Germinal center (tissue), 1 donor: ENCODE measurements at regions not wholly inside any gene's neighbourhood (a gene's known extent, or its start where the extent isn't known, plus 50 kb on each side); places are given as distances from the start of the nearest gene placed in this dataset.
"Not testable (repeated sequence)": the region's sequence is repeated elsewhere in the genome, so short reads cannot be mapped to it uniquely, and the experiment has no call there.

Experiments used
- DNase-seq: peaks from one replicate; pipeline ENCODE4 v3.0.0; 2012; ENCODE audit warnings: mixed read lengths, low spot score

DNA sequence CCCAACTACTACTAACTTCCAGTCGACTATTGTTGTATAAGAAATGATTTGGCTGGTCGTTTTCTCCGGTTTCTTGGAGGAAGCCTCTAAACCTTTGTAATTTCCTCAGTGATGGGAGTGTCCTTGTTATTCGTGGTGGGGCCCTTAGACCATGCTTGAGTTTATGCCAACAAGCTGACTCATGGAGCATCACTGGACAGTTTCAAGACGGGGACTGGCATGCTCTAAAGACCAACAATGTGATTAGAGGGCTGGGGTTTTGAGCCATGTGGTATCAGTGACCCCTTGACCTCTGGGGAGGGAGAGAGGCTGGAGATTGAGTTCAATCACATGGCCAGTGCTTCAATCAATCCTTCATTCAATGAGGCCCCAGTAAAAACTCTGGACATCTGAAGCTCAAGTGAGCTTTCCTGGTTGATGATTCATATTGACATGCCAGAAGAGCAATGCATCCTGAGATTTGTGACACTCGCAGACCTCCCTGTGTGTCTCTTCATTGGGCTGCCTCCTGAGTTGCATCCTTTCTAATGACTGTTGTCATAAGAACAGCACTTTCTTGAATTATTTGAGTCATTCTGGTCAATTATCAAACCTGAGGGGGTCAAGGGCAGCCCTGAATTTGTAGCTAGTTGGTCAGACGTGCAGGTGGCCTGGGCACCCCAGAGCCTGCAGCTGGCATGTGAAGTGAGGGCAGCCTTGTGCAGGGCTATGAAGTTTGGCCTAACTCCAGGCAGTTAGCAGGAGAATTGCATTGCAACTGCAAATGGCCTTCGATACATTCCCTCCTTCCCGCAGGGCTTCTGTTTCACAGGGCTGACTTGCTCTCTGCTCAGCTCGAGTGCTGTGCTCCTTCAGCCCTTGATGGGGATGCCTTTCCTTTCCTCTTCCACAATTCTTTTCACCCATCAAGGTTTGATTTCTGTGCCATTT is 246.5 kb downstream of the FGF9 start:
- DNase-seq = no peak

DNA sequence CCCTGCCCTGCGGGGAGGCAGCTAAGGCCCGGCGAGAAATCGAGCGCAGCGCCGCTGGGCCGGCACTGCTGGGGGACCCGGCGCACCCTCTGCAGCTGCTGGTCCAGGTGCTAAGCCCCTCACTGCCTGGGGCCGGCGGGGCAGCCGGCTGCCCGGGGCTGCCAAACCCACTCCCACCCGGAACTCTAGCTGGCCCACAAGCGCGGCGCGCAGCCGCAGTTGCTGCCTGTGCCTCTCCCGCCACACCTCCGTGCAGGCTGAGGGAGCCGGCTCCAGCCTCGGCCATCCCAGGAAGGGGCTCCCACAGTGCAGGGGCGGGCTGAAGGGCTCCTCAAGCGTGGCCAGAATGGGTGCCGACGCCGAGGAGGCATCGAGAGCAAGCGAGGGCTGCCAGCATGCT is 249.9 kb downstream of the FGF9 start:
- DNase-seq = not testable (repeated sequence)

- no peak for DNase-seq
These were observed 254.1 kb downstream of the FGF9 start for GRCh38 chr13:21924958-21925357.

- DNase-seq = no peak
These were observed 254.8 kb downstream of the FGF9 start for GRCh38 chr13:21925720-21926119.

GRCh38 chr13:21929400-21929799 is 258.5 kb downstream of the FGF9 start:
- no peak for DNase-seq

- DNase-seq = no peak
These were observed 259.7 kb downstream of the FGF9 start for GRCh38 chr13:21930536-21930935.

GRCh38 chr13:21932578-21932977 is 261.7 kb downstream of the FGF9 start:
- DNase-seq = no peak

- no peak for DNase-seq
These were observed 262.1 kb downstream of the FGF9 start for GRCh38 chr13:21932996-21933395.

DNA sequence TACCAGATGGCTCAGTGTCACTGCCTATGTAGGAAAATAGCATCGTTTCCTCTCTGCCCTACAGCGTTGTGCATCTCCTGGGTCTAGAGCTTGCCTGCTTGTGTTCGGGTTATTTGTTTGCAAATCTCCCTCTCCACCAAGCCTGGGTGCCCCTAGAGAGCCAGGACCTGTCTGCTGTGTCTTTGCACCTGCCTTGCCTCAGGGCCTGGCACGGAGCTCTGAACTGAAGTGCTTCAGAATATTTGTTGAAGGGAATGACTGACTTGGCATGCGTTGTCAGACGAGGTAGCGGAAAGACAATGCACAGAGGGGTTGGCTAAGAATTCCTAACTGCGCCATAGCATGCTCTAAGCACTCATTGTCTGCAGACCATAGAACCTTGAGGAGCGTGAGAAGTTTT is 263.4 kb downstream of the FGF9 start:
- no peak for DNase-seq

DNA sequence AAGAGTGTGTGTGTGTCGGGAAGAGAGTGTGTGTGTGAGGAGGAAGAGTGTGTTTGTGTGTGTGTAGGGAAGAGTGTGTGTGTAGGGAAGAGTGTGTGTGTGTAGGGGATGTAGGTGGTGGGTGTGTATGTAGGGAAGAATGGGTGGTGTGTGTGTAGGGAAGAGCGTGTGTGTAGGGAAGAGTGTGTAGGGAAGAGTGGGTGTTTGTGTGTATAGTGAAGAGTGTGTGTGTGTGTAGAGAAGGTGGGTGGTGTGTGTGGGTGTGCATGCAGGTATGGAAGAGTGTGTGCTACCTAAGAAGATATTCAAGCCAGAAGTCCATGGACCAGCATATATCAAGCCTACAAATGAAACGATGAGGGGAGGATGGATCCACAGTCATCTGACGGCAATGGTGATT is 265.8 kb downstream of the FGF9 start:
- no peak for DNase-seq

- DNase-seq = no peak
These were observed 267.3 kb downstream of the FGF9 start for GRCh38 chr13:21938168-21938567.

- DNase-seq = no peak
These were observed 267.8 kb downstream of the FGF9 start for GRCh38 chr13:21938636-21939035.

- no peak for DNase-seq
These were observed 271.2 kb downstream of the FGF9 start for GRCh38 chr13:21942061-21942460.

GRCh38 chr13:21944610-21945009 is 273.7 kb downstream of the FGF9 start:
- DNase-seq = no peak

DNA sequence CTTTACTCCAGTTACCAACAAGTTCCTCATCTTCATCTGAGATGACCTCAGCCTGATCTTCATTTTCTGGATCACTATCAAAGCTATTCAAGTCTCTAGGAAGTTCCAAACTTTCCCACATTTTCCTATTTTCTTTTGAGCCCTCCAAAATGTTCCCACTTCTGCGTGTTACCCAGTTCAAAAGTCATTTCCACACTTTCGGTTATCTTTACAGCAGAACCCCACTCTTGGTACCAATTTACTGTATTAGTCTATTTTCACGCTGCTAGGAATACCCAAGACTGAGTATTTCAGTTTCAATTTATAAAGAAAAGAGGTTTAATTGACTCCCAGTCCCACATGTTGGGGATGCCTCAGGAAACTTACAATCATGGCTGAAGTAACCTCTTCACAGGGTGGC is 274.3 kb downstream of the FGF9 start:
- no peak for DNase-seq

DNA sequence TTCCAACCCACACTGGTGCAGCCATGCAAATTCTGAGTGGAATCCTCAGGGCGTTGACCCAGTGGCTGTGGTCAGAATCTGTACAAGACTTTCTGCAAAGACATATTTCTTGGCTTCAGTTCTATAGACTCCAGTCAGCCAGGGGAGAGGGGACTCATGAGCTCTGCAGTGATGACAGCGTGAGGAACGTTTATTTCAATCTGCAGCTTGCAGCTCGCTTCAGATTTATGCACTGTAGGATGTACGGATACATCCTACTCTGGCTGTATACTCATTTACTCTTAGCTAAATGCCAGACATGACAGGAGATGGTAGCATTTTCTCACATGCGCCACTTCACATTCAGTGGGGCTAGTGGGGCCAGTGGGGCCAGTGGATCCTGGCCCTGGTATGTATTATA is 276.1 kb downstream of the FGF9 start:
- no peak for DNase-seq

- no peak for DNase-seq
These were observed 278.0 kb downstream of the FGF9 start for GRCh38 chr13:21948769-21949474.

DNA sequence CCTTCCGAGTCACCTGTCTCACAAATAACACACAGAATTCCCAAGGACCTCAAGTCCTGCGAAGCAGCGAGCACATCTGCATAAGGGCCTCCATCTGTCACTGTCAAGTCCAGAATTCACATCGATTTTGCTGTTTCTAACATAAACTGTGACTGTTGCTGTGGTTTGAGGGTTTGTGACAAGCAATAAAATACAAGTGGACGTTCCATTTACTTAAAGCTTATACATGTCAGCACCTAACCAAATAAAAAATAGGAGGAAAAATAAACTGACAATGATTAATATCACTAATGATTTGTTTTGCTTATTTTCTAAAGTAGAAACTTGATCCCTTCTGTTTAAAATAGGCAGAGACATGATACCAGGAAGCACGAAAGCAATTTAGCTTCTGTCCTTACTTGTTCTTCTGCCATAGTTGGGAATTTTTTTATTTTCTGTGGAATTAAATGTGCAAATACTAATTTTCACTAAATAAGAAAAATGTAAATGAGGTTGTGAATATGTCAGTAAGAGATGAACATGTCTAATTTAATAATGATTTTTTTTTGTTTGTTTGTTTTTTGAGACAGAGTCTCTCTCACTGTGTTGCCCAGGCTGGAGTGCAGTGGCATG is 279.1 kb downstream of the FGF9 start:
- DNase-seq = no peak

DNA sequence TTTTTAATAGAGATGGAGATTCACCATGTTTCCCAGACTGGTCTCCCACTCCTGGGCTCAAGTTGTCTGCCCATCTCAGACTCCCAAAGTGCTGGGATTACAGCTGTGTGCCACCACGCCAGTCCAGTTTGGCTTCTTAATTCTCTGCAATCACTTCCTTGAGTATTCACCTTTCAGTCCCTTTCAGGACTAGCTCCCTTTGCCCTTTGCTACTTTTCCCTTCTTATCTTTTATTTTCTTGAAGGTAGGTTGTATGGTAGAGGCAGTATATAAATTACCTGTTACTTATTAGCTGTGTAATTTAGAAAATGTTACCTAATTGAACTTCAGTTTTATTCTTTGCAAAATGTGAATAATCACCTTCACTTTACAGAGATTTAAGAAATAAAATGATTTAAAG is 285.8 kb downstream of the FGF9 start:
- no peak for DNase-seq

DNA sequence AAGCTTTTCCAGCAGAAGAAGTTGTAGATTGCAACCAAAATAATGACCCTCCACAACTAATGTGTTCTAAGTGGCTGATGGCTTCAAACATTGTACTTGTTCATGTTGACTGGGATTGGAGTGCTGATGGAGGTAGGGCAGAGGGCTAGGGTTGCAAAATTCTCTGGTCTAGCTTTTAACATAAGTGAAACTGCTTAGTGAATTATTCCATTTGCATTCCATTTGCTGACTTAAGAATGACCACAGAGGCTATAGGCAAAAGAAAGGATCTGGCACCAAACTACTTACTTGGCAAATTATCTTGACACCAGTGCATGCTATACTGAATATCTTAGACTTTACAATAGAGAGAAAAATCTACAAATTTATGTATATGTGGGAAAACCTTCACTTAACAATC is 287.0 kb downstream of the FGF9 start:
- DNase-seq = no peak

GRCh38 chr13:21960108-21960507 is 289.2 kb downstream of the FGF9 start:
- no peak for DNase-seq

GRCh38 chr13:21964686-21965085 is 293.8 kb downstream of the FGF9 start:
- no peak for DNase-seq

DNA sequence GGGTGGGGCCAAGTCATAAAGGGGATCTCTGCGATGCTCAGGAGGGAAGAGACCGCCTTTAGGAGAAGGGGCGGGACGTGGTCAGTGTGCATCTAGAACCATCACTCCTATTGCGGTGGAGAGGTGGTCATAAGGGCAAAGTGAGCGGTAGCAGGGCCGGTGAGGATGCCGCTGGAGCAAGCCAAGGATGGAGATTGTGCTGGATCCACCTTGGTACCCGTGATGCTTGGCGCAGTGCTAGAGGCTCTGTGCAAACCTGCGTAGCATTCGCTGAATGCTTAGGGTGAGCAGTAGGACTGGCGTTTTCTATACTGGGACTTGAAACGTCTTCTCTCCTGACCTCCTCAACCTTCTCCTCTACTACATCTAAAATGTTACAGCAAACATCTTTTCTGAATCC is 294.2 kb downstream of the FGF9 start:
- DNase-seq = no peak
